DOHH2 (cell line): ENCODE measurements at regions not wholly inside any gene's neighbourhood (a gene's known extent, or its start where the extent isn't known, plus 50 kb on each side); places are given as distances from the start of the nearest gene placed in this dataset.

Experiments used
- EZH2phosphoT487 ChIP-seq: fragments of 200-600 bp; sonication (generic); IDR thresholded peaks from 2 replicates; pipeline ENCODE4 v1.6.1; 2017; ENCODE audit warnings: borderline replicate concordance, mild to moderate bottlenecking, antibody characterized with exemption, low read length, moderate library complexity, mixed read lengths
- TF ChIP-seq, protein P1 (sequence below): fragments of 200-600 bp; sonication (generic); IDR thresholded peaks from one replicate; pipeline ENCODE4 v1.5.1; 2014; ENCODE audit warnings: antibody characterized with exemption, mild to moderate bottlenecking, low read depth, low read length; ENCODE audit not compliant: poor library complexity, severe bottlenecking

DNA sequence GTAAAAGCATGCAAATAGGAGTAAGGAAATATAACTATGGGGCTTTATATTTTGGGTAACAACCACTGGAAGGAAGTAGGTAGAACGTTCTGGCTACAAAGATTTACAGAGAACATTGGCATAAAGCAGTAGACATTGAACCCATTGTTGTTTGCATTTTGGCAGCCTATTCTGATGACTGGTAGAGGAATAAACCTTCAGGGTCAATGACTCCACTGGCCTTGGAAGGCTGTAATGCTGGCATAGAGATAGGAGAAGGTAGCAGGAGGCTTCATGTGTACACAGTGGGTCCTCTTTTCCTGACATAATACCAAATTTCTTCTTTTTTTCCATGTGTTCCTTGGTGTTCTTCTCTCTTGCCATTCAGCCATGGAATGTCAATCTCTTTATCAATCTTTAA, 462.8 kb upstream of the ZNF462 start:
- TF ChIP-seq, protein P1, sequence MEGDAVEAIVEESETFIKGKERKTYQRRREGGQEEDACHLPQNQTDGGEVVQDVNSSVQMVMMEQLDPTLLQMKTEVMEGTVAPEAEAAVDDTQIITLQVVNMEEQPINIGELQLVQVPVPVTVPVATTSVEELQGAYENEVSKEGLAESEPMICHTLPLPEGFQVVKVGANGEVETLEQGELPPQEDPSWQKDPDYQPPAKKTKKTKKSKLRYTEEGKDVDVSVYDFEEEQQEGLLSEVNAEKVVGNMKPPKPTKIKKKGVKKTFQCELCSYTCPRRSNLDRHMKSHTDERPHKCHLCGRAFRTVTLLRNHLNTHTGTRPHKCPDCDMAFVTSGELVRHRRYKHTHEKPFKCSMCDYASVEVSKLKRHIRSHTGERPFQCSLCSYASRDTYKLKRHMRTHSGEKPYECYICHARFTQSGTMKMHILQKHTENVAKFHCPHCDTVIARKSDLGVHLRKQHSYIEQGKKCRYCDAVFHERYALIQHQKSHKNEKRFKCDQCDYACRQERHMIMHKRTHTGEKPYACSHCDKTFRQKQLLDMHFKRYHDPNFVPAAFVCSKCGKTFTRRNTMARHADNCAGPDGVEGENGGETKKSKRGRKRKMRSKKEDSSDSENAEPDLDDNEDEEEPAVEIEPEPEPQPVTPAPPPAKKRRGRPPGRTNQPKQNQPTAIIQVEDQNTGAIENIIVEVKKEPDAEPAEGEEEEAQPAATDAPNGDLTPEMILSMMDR: no peak
- TF ChIP-seq EZH2phosphoT487: no peak
